Subcutaneous abdominal adipose tissue (tissue), 5 donors: ENCODE measurements at regions not wholly inside any gene's neighbourhood (a gene's known extent, or its start where the extent isn't known, plus 50 kb on each side); places are given as distances from the start of the nearest gene placed in this dataset.
"Not testable (repeated sequence)": the region's sequence is repeated elsewhere in the genome, so short reads cannot be mapped to it uniquely, and the experiment has no call there.

ENCODE experiments used
- H3K27ac ChIP-seq: one replicate; pipeline ENCODE4 v1.7.0; 2013; ENCODE audit warnings: low read depth, mild to moderate bottlenecking, inconsistent platforms, low read length, moderate library complexity
- H3K27me3 ChIP-seq, 5 donors: one replicate each; pipeline ENCODE4 v1.7.0; 2013; ENCODE audit warnings: low read length in 5 of 5, inconsistent platforms in 1 of 5; ENCODE audit not compliant: control insufficient read depth in 5 of 5, insufficient read depth in 4 of 5
- H3K36me3 ChIP-seq, 5 donors: one replicate each; pipeline ENCODE4 v1.7.0; 2013; ENCODE audit warnings: low read length in 5 of 5; ENCODE audit not compliant: control insufficient read depth in 5 of 5, insufficient read depth in 5 of 5
- H3K4me1 ChIP-seq, 5 donors: one replicate each; pipeline ENCODE4 v1.7.0; 2013; ENCODE audit warnings: low read length in 5 of 5, mild to moderate bottlenecking in 3 of 5, moderate library complexity in 1 of 5; ENCODE audit not compliant: control insufficient read depth in 5 of 5, insufficient read depth in 5 of 5
- H3K4me3 ChIP-seq, 5 donors: one replicate each; pipeline ENCODE4 v1.7.0; 2013; ENCODE audit warnings: low read length in 5 of 5, low read depth in 1 of 5
- H3K9ac ChIP-seq, 5 donors: one replicate each; pipeline ENCODE4 v1.7.0; 2013; ENCODE audit warnings: low read length in 5 of 5, mild to moderate bottlenecking in 4 of 5, moderate library complexity in 3 of 5
- H3K9me3 ChIP-seq, 5 donors: one replicate each; pipeline ENCODE4 v1.7.0; 2013; ENCODE audit warnings: low read length in 5 of 5; ENCODE audit not compliant: control insufficient read depth in 5 of 5
- donor health status: healthy.
- donor health status: healthy.
- donor health status: healthy.
- donor health status: healthy.
- donor health status: healthy.

DNA sequence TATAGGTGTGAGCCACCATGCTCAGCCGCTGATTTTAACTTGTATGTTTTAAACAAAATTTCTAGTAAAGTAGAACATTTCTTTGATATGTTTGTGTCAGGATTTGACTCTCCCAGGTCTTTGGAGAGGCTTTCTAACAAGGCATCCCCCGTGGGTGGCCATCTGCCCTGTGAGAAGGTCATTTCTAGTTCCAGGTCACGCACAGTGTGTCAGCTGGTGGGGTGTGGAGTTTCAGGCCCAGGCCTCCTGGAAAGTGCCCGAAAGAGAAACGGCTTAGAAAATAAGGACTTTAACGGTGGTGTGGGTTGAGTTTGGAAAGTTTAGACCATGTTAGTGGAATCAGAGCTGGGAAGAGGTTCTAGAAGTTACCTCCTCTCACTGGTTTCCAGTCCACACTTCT lies 61.0 kb downstream of the SPDYE17 start:
- H3K27me3 ChIP-seq, H3K4me1 ChIP-seq, H3K9me3 ChIP-seq, H3K4me3 ChIP-seq, H3K9ac ChIP-seq, H3K27ac ChIP-seq, H3K36me3 ChIP-seq: not testable (repeated sequence)

DNA sequence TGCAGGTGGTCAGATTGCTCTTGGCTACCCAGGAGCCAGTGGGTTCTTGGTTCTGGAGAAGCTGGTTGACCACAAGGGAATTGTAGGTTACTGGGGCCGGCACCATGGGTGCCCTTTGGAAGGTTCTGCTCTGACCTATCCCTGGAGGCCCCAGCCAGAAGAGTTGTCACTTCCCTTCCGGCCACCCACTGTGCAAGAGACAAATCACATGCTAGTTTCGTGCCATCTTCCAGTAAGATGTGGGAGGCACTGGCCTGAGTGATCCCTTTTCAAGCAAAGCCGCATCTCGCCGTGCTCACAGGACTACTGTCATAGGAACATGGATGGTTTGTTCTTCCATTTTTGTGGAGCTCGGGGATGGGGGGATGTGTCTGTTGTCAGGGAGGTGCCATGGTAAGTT lies 62.3 kb downstream of the SPDYE17 start:
- not testable (repeated sequence) for H3K27me3 ChIP-seq, H3K27ac ChIP-seq, H3K4me1 ChIP-seq, H3K36me3 ChIP-seq, H3K4me3 ChIP-seq, H3K9me3 ChIP-seq, H3K9ac ChIP-seq

DNA sequence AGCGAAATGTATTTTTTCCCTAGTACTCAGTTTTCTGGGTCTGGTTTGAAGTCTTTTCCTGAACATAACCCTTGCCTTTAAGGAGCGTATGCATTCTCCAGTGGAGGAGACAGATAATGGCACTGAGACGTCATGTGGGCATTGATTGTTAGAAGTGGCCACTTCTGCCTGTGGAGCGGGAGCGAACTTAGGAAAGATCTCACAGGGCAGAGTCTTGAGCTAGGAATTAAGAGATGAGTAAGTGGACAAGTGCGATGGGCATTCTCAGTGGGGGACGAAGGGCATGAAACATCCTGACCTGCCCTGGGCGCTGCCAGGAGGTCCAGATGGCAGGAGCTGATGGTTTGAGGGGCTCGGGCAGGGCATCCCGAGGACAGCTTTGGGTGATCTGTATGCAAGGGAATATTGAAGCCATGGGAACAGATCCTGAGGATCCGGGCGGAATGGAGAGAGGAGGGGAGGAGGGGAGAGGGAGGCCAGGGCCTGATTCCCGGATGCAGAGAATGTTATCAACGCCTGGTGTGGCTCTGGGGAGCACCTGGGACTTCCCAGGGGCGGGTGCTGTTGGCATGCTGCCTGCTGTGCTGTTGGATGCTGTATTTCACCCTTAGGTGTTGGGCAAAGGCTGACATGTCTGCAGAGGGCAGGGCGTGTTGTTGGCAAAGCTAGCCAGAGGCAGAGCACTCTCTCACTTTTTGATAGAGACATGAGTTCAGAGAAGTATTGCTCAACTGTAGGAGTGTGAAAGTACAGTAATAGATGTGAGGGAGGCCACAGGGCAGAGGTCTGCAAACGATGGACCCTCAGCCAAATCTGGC lies 66.2 kb downstream of the SPDYE17 start:
- not testable (repeated sequence) for H3K36me3 ChIP-seq, H3K4me3 ChIP-seq, H3K27ac ChIP-seq, H3K4me1 ChIP-seq, H3K9me3 ChIP-seq, H3K9ac ChIP-seq, H3K27me3 ChIP-seq

DNA sequence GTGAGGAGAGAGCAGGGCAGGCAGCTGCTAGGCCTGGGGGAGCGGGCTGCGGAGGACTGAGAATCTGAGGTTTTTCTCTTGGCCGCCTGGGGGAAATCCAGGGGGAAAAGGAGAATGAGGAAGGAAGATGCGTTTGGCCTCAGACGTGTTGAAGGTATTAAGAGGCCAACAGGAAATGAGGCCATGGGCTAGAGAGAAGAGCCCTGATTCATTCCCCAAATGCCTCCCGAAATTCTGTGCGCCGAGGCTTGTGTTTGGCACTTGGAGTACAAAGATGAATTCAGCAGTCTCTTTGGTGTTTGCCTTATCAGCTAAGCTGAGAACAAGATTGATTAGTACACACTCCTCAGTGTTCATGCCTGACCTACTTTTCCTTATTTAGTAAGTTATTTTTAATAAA lies 68.1 kb downstream of the SPDYE17 start:
- not testable (repeated sequence) for H3K27ac ChIP-seq, H3K27me3 ChIP-seq, H3K4me1 ChIP-seq, H3K4me3 ChIP-seq, H3K36me3 ChIP-seq, H3K9me3 ChIP-seq, H3K9ac ChIP-seq

DNA sequence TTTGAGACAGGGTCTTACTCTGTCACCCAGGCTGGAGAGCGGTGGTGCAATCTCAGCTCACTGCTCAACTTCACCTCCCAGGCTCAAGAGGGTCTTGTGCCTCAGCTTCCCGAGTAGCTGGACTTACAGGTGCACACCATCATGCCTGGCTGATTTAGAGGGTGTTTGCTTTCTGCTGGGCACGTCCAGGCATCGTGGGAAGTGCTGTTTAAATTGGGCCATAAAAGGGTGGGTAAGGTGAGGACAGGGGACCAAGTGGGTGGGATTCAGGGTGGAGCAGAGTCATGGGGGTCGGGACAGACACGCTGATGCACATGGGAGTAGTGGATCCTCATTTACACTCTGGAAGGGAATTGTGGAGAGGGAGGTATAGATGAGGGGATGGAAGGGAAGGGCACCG lies 69.1 kb downstream of the SPDYE17 start:
- H3K27ac ChIP-seq, H3K4me1 ChIP-seq, H3K9me3 ChIP-seq, H3K4me3 ChIP-seq, H3K27me3 ChIP-seq, H3K9ac ChIP-seq, H3K36me3 ChIP-seq: not testable (repeated sequence)

DNA sequence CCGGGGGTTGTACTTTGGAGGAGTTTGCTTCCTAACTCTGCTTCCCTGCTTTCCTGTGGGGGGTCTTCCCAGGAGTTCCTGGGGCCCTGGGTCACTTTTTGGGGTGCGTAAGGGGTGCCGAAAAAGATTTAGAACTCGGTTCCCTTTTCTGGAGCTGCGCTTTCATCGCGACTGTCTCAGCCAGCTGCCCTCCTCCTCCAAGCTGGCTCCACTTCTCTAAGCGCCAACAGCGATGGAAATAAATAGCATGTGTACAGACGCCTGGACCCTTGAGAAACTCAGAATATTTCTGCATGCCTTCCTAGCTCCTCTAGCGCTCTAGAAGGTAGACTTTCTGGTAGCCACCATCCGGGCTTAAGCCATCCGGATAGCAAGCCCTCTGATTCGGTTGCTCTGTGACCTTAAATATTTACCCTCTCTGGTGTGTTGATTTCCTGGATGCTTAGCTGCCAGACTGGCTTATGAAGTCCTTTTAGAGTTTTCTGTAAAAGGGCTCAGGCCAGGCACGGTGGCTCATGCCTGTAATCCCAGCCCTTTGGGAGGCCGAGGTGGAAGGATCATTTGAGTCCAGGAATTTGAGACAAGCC lies 71.7 kb downstream of the SPDYE17 start:
- not testable (repeated sequence) for H3K36me3 ChIP-seq, H3K4me3 ChIP-seq, H3K27ac ChIP-seq, H3K9ac ChIP-seq, H3K4me1 ChIP-seq, H3K9me3 ChIP-seq, H3K27me3 ChIP-seq

DNA sequence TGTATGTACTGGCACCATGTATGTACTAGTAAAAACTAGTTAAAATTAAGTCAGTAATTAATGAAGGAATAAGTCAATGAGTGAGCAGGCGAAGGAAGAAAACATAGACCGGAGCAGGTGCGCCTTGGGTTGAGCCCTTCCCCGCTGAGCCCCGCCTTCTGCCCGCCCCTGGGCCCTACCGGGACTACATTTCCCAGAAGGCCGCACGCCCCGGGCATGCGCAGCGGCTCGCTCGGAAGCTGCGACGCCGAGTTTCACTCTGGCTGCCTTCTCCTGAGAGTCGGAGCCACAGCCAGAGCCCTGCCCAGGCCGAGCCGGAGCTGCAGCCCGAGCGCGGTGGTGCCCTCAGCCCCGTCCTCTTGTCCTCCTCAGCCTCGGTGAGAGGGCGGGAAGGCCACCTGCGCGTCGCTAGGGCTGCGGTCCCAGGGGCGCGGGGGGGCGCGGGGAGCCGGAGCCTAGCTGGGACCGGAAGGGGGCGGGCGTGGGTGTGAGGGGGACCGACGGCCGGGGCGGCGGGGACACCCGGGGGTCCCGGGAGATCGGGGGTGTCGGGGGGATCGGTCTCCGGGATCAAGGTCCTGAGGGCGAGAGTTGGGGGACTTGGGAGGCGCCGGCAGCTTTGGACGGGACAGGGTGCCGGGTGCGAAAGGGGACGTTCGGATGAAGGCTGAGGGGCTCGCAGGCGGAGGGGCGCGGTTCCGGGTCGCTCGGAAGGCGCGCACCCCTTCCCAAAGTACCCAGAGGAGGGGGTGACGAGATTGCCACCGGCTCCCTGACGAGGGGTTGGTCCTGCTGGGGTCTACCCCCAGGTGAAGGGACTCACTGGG lies 72.4 kb downstream of the SPDYE17 start:
- not testable (repeated sequence) for H3K36me3 ChIP-seq, H3K4me3 ChIP-seq, H3K27ac ChIP-seq

DNA sequence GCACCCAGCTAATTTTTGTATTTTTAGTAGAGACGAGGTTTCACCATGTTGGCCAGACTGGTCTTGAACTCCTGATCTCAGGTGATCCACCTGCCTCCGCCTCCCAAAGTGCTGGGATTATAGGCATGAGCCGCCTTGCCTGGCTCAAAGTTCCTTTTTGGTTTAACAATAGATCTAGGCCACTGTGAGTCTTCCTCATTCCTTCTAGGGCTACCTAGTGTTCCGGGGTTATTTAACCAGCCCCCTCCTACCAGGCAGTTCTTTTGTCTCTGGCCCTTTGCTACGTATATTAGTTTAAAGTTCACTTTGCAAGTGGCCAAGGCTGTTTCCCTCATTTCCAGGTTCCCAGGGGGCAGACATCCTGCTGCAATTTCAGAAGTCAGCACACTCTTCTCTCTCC lies 75.6 kb downstream of the SPDYE17 start:
- H3K4me1 ChIP-seq, H3K9me3 ChIP-seq, H3K27me3 ChIP-seq, H3K27ac ChIP-seq, H3K4me3 ChIP-seq, H3K9ac ChIP-seq, H3K36me3 ChIP-seq: not testable (repeated sequence)

More for the DNA sequence above, 72.4 kb downstream of the SPDYE17 start:
- not testable (repeated sequence) for H3K4me1 ChIP-seq, H3K9me3 ChIP-seq, H3K9ac ChIP-seq, H3K27me3 ChIP-seq

DNA sequence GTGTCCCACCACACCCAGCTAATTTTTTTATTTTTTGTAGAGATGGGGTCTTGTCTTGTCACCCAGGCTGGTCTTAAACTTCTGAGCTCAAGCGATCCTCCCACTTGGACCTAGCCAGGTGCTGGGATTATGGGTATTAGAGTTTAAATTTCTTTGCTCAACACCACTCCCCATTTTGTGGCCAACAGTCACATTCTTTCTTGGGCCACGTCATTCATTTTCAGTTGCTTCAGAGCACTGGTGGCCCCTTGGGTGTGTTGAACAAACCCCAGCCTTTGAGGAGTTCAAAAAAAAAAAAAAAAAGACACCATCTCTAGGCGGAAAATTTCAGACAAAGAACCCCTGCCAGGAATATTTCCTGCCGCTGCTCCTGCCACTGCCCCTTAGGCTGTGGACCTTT lies 77.0 kb downstream of the SPDYE17 start:
- not testable (repeated sequence) for H3K9ac ChIP-seq, H3K36me3 ChIP-seq, H3K4me1 ChIP-seq, H3K4me3 ChIP-seq, H3K27me3 ChIP-seq, H3K9me3 ChIP-seq, H3K27ac ChIP-seq

DNA sequence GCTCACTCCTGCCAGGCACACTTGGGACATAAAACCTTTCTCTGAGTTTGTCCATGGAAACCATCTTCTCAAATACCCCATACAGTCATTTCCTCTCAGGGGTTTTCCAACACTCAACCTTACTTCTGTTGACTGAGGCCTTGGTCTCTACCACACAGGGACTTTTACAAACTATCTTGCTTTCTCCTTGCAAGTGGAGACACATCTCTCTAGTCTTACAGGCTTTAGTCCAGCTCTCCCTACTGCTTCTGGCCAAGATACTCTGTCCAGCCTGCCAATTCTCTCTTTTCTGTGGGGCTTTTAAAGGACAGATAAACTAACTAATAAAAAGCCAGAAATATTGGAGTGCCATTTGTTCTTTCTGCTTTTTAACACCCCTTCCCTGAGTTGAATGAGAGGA lies 87.6 kb downstream of the SPDYE17 start:
- not testable (repeated sequence) for H3K36me3 ChIP-seq, H3K9ac ChIP-seq, H3K27ac ChIP-seq, H3K9me3 ChIP-seq, H3K27me3 ChIP-seq, H3K4me3 ChIP-seq, H3K4me1 ChIP-seq
